LNCAP (cell line): ENCODE measurements at regions not wholly inside any gene's neighbourhood (a gene's known extent, or its start where the extent isn't known, plus 50 kb on each side); places are given as distances from the start of the nearest gene placed in this dataset.

ENCODE experiments used
- TF ChIP-seq, protein P1 (sequence below): fragments of 450-650 bp; IDR thresholded peaks from 2 replicates; pipeline ENCODE4 v1.5.1; 2017; ENCODE audit warnings: mild to moderate bottlenecking

DNA sequence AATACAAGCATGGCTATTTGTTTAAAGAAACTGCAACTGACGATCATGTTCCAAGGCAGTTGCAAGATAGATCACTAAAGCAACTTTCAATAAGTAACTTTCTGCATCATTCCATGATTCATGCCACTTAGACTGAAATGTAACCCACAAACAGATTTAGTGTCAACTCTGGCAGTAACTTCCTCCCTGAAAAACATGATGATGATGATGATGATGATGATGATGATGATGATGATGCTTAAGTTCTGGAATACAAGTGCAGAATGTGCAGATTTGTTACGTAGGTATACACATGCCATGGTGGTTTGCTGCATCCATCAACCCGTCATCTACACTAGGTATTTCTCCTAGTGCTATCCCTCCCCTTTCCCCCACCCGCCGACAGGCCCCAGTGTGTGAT, 754.7 kb downstream of the INHBA start:
- TF ChIP-seq, protein P1, sequence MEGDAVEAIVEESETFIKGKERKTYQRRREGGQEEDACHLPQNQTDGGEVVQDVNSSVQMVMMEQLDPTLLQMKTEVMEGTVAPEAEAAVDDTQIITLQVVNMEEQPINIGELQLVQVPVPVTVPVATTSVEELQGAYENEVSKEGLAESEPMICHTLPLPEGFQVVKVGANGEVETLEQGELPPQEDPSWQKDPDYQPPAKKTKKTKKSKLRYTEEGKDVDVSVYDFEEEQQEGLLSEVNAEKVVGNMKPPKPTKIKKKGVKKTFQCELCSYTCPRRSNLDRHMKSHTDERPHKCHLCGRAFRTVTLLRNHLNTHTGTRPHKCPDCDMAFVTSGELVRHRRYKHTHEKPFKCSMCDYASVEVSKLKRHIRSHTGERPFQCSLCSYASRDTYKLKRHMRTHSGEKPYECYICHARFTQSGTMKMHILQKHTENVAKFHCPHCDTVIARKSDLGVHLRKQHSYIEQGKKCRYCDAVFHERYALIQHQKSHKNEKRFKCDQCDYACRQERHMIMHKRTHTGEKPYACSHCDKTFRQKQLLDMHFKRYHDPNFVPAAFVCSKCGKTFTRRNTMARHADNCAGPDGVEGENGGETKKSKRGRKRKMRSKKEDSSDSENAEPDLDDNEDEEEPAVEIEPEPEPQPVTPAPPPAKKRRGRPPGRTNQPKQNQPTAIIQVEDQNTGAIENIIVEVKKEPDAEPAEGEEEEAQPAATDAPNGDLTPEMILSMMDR, result no peak

DNA sequence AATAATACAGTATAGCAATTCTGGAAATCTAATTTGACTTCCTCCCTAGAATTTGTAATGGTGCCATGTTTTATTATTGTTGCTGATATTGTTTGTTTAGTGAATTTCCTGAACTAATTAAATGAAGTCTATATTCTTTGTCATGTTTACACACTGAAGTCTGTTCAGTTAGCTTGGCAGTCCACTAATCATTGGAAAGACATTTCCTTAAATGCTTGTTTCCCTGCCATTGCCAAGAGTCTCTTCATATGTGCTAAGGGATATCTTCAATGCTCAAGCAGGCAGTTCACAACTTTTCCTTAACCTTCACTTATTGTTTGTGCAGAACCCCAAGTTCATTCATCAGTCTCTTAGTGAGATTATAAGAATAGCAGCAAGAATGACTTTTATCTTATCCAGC, 755.3 kb downstream of the INHBA start:
- TF ChIP-seq, protein P1, result no peak

DNA sequence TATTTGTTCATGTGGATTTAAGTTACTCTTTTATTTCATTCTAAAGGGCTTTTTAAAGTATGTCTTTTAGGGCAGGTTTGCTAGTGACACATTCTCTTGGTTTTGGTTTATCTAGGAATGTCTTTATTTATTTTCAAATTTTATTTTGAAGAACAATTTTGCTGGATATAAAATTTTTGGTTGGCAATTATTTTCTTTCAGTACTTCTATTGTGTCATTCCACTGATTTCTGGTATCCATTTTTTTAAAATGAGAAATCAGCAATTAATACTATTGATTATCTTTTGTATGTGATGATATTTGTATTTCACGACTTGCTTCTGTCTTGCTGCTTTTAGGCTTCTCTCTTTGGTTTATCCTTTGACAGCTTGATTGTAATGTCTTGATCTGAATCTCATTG, 756.3 kb downstream of the INHBA start:
- TF ChIP-seq, protein P1, result no peak

DNA sequence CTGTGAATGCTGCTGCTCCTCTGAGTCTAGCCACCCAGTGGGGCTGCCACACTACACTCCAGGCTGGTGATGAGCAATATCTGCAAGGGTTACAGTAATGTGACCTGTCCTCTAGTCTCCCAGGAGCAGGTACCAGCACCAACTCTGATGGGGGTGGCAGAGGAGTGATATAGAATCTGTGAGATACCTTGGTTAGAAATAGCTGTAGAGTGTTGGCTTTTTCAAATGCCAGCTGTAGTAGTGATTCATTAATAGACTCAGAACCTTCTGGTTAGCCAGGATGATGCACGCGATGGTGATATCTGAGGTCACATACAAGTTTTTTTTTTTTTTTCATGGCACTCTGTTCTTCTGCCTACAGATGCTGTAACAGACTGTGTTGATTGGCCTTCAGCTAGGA, 757.1 kb downstream of the INHBA start:
- TF ChIP-seq, protein P1, result no peak

DNA sequence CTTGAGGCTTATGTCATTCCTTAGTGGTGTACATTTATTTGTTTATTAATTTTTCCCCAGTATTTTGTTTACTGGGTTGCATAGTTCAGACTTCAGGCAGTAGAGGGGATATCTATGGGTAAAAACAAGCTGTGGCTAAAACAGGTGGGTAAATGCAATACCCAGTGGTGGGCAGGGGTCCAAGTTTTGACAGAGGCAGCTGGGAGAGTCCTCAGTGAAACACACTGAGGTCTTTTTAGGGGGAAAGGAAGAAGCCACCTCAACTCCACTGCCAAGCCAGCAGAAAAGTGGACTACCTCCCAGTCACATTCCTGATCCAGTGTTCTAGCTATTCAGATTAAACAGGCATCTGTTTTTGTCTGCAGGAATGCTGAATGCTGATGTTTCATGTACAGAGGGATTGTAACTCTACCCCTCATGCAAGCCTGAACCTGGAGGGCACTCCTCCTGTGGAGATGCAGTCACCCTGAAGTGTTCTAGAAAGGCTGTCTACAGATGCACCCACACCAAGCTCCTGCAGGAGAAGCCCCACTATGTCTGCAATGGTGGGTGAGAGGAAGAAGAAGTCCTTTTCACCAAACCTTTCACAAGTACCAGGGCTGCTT, 757.8 kb downstream of the INHBA start:
- TF ChIP-seq, protein P1, result no peak

DNA sequence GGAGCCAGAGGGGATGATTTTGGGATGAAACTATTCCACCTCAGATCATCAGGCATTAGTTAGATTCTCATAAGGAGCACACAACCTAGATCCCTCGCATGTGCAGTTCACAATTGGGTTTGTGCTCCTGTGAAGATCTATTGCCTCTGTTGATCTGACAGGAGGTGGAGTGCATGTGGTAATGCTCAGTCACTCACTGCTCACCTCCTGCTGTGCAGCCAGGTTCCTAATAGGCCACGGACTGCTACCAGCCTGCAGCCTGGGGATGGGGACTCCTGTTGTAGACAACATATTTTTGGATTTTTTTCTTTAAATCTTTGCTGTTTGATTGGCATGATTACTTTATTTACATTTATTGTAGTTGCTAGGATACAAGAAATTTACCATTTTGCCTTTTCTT, 765.0 kb downstream of the INHBA start:
- TF ChIP-seq, protein P1, result no peak

DNA sequence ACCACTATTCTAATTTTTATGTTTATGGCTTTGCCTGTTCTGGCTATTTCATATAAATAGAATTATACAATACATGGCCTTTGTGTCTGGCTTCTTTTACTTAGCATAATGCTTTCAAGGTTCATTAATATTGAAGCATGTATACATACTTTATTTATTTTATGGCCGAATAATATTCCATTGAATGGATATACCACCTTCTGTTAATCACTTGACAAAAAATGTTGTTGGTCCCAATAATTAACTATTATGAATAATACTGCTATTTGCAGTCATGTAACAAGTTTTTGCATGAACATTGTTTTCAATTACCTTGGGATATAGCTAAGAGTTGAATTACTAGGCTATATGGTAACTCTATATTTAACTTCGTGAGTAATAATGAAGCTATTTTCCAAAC, 767.5 kb downstream of the INHBA start:
- TF ChIP-seq, protein P1, result no peak

DNA sequence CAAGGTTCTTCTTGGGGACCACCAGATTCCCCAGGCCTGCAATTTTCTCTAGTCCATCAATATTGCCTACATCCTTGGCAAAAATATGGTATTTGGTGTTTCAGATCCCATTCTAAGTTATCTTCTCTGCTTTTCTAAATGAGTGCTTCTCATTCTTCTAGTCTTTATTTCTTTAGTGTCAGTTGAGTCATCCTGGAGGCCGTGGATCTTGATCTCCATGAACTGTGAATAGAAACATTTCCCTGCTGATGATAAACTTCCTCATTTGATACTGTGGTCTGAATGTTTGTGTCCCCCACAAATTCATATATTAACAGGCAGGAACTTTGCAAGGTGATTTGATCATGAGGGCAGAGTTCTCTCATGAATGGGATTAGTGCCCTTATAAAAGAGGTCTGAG, 779.3 kb downstream of the INHBA start:
- TF ChIP-seq, protein P1, result no peak
